Body of pancreas (tissue), 4 donors: ENCODE measurements at regions not wholly inside any gene's neighbourhood (a gene's known extent, or its start where the extent isn't known, plus 50 kb on each side); places are given as distances from the start of the nearest gene placed in this dataset.

Source experiments
- POLR2A ChIP-seq, 3 donors: fragments of 450-650 bp; IDR thresholded peaks; one replicate each; pipeline ENCODE4 v1.6.1; 2016; ENCODE audit warnings: antibody characterized with exemption in 3 of 3, mild to moderate bottlenecking in 2 of 3
- TF ChIP-seq, protein P1 (sequence below), 7 experiments: fragments of 450-650 bp in 4 of 7; fragments of 200-600 bp in 3 of 7; sonication (generic) in 3 of 7; IDR thresholded peaks; one replicate each; pipeline ENCODE4 v1.5.1; 2016 to 2019; ENCODE audit warnings: antibody characterized with exemption in 7 of 7

DNA sequence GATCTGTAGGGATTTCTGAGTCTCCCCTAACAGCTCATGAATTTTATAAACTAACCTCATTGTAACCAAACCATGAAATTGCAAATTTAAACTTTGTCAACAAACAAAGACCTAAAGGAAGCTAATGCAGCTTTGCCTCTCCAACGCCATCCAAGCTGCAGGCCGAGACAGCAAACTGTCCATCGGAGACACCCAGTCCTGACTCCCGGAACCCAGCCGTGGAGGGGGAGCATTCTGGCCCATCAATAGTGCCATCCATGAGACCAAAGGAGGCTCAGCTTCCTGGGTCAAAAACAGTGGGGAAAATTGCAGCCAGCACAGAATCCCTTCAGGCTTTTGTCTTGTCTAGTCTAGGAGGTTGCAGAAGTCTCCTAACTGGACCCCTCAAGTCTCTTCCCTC is 147.6 kb upstream of the OPCML start:
- TF ChIP-seq, protein P1, sequence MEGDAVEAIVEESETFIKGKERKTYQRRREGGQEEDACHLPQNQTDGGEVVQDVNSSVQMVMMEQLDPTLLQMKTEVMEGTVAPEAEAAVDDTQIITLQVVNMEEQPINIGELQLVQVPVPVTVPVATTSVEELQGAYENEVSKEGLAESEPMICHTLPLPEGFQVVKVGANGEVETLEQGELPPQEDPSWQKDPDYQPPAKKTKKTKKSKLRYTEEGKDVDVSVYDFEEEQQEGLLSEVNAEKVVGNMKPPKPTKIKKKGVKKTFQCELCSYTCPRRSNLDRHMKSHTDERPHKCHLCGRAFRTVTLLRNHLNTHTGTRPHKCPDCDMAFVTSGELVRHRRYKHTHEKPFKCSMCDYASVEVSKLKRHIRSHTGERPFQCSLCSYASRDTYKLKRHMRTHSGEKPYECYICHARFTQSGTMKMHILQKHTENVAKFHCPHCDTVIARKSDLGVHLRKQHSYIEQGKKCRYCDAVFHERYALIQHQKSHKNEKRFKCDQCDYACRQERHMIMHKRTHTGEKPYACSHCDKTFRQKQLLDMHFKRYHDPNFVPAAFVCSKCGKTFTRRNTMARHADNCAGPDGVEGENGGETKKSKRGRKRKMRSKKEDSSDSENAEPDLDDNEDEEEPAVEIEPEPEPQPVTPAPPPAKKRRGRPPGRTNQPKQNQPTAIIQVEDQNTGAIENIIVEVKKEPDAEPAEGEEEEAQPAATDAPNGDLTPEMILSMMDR (IDR thresholded peaks at IDR 0.05), result no peak
- TF ChIP-seq POLR2A (IDR thresholded peaks at IDR 0.05), result no peak
